Naive thymus-derived CD4-positive, alpha-beta T cell (primary cell): ENCODE measurements at regions not wholly inside any gene's neighbourhood (a gene's known extent, or its start where the extent isn't known, plus 50 kb on each side); places are given as distances from the start of the nearest gene placed in this dataset.

Experiments
- ATAC-seq: fragments of 150-1000 bp; cut with Tn5 transposase; 2 replicates; pipeline ENCODE4 v1.10.0; 2021; ENCODE audit warnings: mild to moderate bottlenecking, moderate library complexity
- CTCF ChIA-PET: fragments of 350-600 bp; sonication (Branson Sonifier 250); formaldehyde crosslinking; loops from one replicate; lab custom pipeline; 2021; ENCODE audit warnings: antibody characterized with exemption; lab: Charles Lee
- POLR2A ChIA-PET: fragments of 350-600 bp; sonication (Branson Sonifier 250); formaldehyde crosslinking; loops from one replicate; lab custom pipeline; 2021; ENCODE audit warnings: antibody characterized with exemption, inconsistent platforms; lab: Charles Lee
- DNase-seq, 9 donors: peaks; one replicate each; pipeline versions ENCODE4 v3.0.0 to v3.0.0-alpha.2; 2020 to 2022; ENCODE audit warnings: mixed read lengths in 1 of 9
- H3K27ac ChIP-seq: one replicate; pipeline ENCODE4 v1.7.0; 2013; ENCODE audit warnings: mild to moderate bottlenecking, low read depth, low read length, moderate library complexity
- H3K27me3 ChIP-seq, 2 donors: one replicate each; pipeline ENCODE4 v1.7.0; 2013; ENCODE audit warnings: low read length in 2 of 2, mild to moderate bottlenecking in 2 of 2, moderate library complexity in 2 of 2; ENCODE audit not compliant: control insufficient read depth in 2 of 2, insufficient read depth in 2 of 2
- H3K36me3 ChIP-seq, 3 experiments: 1 replicate in 2 of 3; 2 replicates in 1 of 3; pipeline ENCODE4 v1.7.0; 2013; ENCODE audit warnings: low read length in 3 of 3, mild to moderate bottlenecking in 3 of 3, moderate library complexity in 1 of 3; ENCODE audit not compliant: insufficient read depth in 3 of 3, control insufficient read depth in 2 of 3
- H3K4me1 ChIP-seq, 2 donors: one replicate each; pipeline ENCODE4 v1.7.0; 2013; ENCODE audit warnings: low read length in 2 of 2, mild to moderate bottlenecking in 2 of 2, moderate library complexity in 1 of 2; ENCODE audit not compliant: control insufficient read depth in 2 of 2, insufficient read depth in 2 of 2
- H3K4me3 ChIP-seq: 2 replicates; pipeline ENCODE4 v1.7.0; 2013; ENCODE audit warnings: mild to moderate bottlenecking, low read length
- H3K9me3 ChIP-seq, 3 experiments: 1 replicate in 2 of 3; 2 replicates in 1 of 3; pipeline ENCODE4 v1.7.0; 2013; ENCODE audit warnings: low read length in 3 of 3; ENCODE audit not compliant: control insufficient read depth in 2 of 3
- H3K27ac Mint-ChIP-seq, 9 donors: one replicate each; pipeline ENCODE4 v1.8.0; 2020 to 2022; ENCODE audit warnings: mixed read lengths in 9 of 9, mild to moderate bottlenecking in 8 of 9, moderate library complexity in 5 of 9, inconsistent platforms in 2 of 9
- H3K27me3 Mint-ChIP-seq, 5 donors: one replicate each; pipeline ENCODE4 v1.8.0; 2021 to 2022; ENCODE audit warnings: mixed read lengths in 5 of 5, mild to moderate bottlenecking in 1 of 5
- H3K36me3 Mint-ChIP-seq, 5 donors: one replicate each; pipeline ENCODE4 v1.8.0; 2020 to 2022; ENCODE audit warnings: mixed read lengths in 5 of 5, mild to moderate bottlenecking in 3 of 5, inconsistent platforms in 1 of 5
- H3K4me1 Mint-ChIP-seq, 7 donors: one replicate each; pipeline ENCODE4 v1.8.0; 2020 to 2022; ENCODE audit warnings: mixed read lengths in 7 of 7, mild to moderate bottlenecking in 3 of 7, inconsistent platforms in 1 of 7
- H3K4me3 Mint-ChIP-seq, 10 donors: one replicate each; pipeline ENCODE4 v1.8.0; 2020 to 2022; ENCODE audit warnings: mild to moderate bottlenecking in 10 of 10, mixed read lengths in 10 of 10, moderate library complexity in 6 of 10, inconsistent platforms in 2 of 10
- H3K9me3 Mint-ChIP-seq, 11 donors: one replicate each; pipeline ENCODE4 v1.8.0; 2020 to 2022; ENCODE audit warnings: mixed read lengths in 11 of 11, mild to moderate bottlenecking in 4 of 11, inconsistent platforms in 1 of 11, moderate library complexity in 1 of 11
- intact Hi-C, 2 donors: fragments of 100-400 bp; cut with micrococcal nuclease; formaldehyde crosslinking; loops; one replicate each; pipeline ENCODE4 v1.15.1; 2023

DNA sequence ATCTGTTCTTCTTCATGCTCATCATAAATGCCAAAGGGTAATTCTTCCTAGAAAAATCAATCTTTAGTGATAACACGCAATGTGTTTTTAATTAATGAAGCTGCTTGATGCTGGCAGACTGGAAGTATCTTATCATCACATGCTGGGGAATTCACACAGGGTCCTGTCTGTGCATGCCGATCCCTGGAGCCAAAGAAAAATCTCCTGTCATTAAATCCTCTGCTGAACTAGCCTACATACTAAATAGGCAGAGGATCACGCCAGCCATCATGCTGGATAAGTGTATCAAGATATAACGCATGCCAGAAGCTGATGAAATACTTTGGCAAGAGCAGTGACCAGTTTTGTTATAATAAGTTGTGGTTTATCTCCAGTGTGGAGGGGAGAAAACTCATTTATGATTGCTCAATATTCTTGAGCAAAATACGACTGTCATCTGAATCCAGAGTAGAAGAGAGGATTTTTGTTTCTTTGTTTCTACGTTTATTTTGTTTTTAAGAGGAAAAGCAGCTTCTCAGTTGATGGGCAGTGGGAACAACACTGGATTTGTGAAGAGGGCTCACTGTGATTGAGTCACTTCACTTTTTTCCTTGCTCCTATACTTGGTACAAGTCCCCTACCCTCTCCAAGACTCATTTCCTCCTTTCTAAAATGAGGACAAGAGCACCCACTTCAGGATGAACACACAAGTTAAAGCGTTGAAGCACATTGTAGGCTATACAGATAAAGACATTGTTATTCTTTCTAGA, 649.1 kb downstream of the TNS3 start:
- peaks cover 0 to 10% (median 2%) of the 10 kb centered on the region in 11 donors for H3K9me3 Mint-ChIP-seq
- Histone ChIP-seq H3K27ac (no peak overlapping the region), H3K36me3 (no peaks in the 10 kb centered on the region), H3K9me3 (no peaks in the 10 kb centered on the region), H3K4me3 (no peak overlapping the region), H3K4me1 (no peaks in the 10 kb centered on the region), H3K27me3 (no peaks in the 10 kb centered on the region)
- ATAC-seq (no peak), DNase-seq (no peak)
- ChIA-PET CTCF (no interaction called here), POLR2A (no interaction called here)
- H3K27me3 Mint-ChIP-seq: no peaks in the 10 kb centered on the region
- no peaks in the 10 kb centered on the region for H3K36me3 Mint-ChIP-seq
- H3K27ac Mint-ChIP-seq: no peak overlapping the region
- H3K4me1 Mint-ChIP-seq: no peaks in the 10 kb centered on the region
- H3K4me3 Mint-ChIP-seq: no peak overlapping the region
- intact Hi-C loops: no loop called here

DNA sequence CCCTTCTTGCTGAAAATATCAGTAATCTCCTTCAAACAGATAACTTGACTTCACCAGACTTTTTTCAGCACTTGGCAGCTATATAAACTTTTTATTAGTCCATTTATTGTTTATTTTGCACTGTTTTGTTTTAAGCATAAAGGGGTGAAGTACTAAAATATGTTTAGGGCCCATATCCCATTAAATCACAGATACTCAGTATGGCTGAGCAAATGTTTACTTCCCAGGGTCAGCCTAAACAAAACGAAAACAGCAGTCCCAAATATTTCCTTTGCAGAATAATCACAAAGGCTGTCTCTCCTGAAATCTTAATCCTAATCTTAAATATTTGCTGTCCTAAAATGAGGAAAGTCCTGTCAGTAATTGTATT, 649.6 kb downstream of the TNS3 start:
- Mint-ChIP-seq H3K27ac (no peak overlapping the region), H3K4me1 (no peaks in the 10 kb centered on the region), H3K9me3 (peaks cover 0 to 10% (median 2%) of the 10 kb centered on the region in 11 donors), H3K36me3 (no peaks in the 10 kb centered on the region), H3K4me3 (no peak overlapping the region), H3K27me3 (no peaks in the 10 kb centered on the region)
- no peak for DNase-seq
- Histone ChIP-seq H3K4me1 (no peaks in the 10 kb centered on the region), H3K27me3 (no peaks in the 10 kb centered on the region), H3K9me3 (no peaks in the 10 kb centered on the region), H3K36me3 (no peaks in the 10 kb centered on the region), H3K4me3 (no peak overlapping the region), H3K27ac (no peak overlapping the region)
- POLR2A ChIA-PET: no interaction called here
- ATAC-seq: no peak
- CTCF ChIA-PET: no interaction called here
- intact Hi-C loops: no loop called here

DNA sequence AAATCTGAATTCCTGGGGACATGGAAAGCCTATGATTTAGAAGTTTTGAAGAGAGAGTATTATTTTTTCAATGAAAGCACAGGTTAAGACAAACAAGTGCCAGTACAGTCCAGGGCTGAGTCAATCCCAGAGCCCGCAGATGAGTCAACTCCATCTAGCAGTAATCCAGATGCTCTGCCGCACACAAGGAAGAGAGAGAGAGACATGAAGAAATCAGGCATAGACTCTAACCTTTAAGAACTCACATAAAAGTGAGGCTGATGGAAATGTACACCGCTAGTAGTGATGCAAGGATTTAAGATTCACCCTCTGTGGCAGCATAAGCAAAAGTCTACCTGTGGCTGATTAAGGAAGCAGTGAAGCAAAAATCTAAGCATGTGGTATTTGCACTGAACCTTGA, 651.5 kb downstream of the TNS3 start:
- ATAC-seq (no peak), DNase-seq (no peak)
- Histone ChIP-seq H3K27ac (no peak overlapping the region), H3K27me3 (no peaks in the 10 kb centered on the region), H3K4me1 (no peaks in the 10 kb centered on the region), H3K36me3 (no peaks in the 10 kb centered on the region), H3K4me3 (no peak overlapping the region), H3K9me3 (no peaks in the 10 kb centered on the region)
- intact Hi-C loops: no loop called here
- Mint-ChIP-seq H3K27me3 (no peaks in the 10 kb centered on the region), H3K9me3 (peaks cover 0 to 14% (median 2%) of the 10 kb centered on the region in 11 donors), H3K4me1 (no peaks in the 10 kb centered on the region), H3K36me3 (no peaks in the 10 kb centered on the region), H3K27ac (no peak overlapping the region), H3K4me3 (no peak overlapping the region)
- POLR2A ChIA-PET: no interaction called here
- CTCF ChIA-PET: no interaction called here

DNA sequence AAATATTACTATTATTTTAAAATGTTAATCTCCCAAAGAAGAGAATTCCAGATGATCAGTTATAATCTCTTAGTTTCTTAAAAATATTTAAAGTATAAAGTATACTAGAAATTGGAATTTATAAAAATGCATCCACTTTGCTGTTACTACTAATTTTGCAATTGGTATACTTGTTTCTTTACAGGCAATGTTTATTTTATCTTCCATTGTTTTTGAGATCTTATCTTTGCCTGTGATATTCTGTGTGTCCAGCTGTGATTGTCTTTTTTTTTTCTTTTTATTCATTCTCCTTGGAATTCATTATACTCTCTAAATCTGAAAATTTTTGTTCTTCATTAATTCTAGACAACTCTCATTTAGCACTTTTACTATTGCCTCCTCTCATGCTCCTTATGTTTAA, 652.6 kb downstream of the TNS3 start:
- H3K27ac Mint-ChIP-seq: no peak overlapping the region
- ATAC-seq (no peak), DNase-seq (no peak)
- CTCF ChIA-PET: no interaction called here
- H3K4me3 Mint-ChIP-seq: no peak overlapping the region
- no peaks in the 10 kb centered on the region for H3K9me3 ChIP-seq
- POLR2A ChIA-PET: no interaction called here
- no peak overlapping the region for H3K4me3 ChIP-seq
- H3K27ac ChIP-seq: no peak overlapping the region
- H3K36me3 ChIP-seq: no peaks in the 10 kb centered on the region
- no peaks in the 10 kb centered on the region for H3K4me1 ChIP-seq
- H3K27me3 ChIP-seq: no peaks in the 10 kb centered on the region
- intact Hi-C loops: no loop called here
- peaks cover 0 to 23% (median 2%) of the 10 kb centered on the region in 11 donors for H3K9me3 Mint-ChIP-seq
- no peaks in the 10 kb centered on the region for H3K36me3 Mint-ChIP-seq
- H3K27me3 Mint-ChIP-seq: no peaks in the 10 kb centered on the region
- H3K4me1 Mint-ChIP-seq: no peaks in the 10 kb centered on the region

DNA sequence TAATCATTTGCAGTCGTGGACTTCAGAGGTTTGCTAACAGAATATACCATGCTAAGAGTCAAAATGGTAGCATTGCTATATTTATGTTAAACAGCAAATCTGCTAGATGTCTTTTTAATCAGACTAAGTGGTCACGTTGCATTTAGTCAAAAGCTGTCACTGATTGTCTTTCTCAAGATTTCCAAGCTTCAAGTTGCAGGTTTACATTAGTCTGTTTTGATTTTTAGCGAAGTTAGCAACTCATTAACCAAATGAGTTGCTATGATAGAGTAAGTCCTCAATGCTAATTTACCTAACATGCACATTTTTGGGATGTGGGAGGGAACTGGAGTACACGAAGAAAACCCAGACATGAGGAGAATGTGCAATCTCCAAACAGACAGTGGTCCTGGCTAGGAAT, 653.2 kb downstream of the TNS3 start:
- Histone ChIP-seq H3K4me3 (no peak overlapping the region), H3K9me3 (no peaks in the 10 kb centered on the region), H3K27me3 (no peaks in the 10 kb centered on the region), H3K27ac (no peak overlapping the region), H3K36me3 (no peaks in the 10 kb centered on the region), H3K4me1 (no peaks in the 10 kb centered on the region)
- POLR2A ChIA-PET: no interaction called here
- Mint-ChIP-seq H3K9me3 (peaks cover 0 to 23% (median 2%) of the 10 kb centered on the region in 11 donors), H3K27me3 (no peaks in the 10 kb centered on the region), H3K4me1 (no peaks in the 10 kb centered on the region), H3K4me3 (no peak overlapping the region), H3K36me3 (no peaks in the 10 kb centered on the region), H3K27ac (no peak overlapping the region)
- no peak for ATAC-seq
- CTCF ChIA-PET: no interaction called here
- intact Hi-C loops: no loop called here
- no peak for DNase-seq

DNA sequence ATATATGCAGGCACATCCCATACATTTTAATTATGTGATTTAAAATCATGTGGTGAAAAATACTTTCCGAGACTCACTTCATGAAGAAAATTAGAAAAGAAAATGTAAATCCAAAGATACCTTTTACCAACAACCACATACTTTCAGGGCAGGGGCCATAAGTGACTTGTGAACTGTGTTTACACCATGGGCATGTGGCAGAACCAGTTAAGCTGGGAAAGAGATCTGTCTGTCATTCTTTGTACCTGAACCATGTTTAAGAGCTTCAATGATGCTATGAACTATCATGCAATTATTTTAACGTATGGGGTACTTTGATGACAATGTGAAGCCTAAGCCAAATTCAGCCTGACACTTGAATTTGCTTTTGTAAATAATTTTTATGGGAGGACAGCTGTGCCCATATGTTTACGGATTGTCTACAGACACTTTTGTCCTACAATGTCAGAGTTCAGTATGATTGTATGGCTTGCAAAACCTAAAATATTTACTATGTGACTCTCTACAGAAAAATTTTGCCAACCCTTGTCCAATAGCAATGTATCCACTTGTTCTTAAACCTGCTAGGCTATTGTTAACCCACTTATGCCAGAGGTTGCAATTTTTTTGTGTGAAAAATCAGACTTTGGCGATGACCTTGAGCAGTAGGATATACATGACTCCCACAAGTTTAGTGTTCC, 654.6 kb downstream of the TNS3 start:
- intact Hi-C loops: no loop called here
- DNase-seq (no peak), ATAC-seq (no peak)
- Histone ChIP-seq H3K4me3 (no peak overlapping the region), H3K36me3 (no peaks in the 10 kb centered on the region), H3K27ac (no peak overlapping the region), H3K9me3 (no peaks in the 10 kb centered on the region), H3K4me1 (no peaks in the 10 kb centered on the region), H3K27me3 (no peaks in the 10 kb centered on the region)
- ChIA-PET CTCF (no interaction called here), POLR2A (no interaction called here)
- Mint-ChIP-seq H3K4me1 (no peaks in the 10 kb centered on the region), H3K27ac (no peak overlapping the region), H3K27me3 (no peaks in the 10 kb centered on the region), H3K4me3 (no peak overlapping the region), H3K9me3 (peaks cover 0 to 23% (median 2%) of the 10 kb centered on the region in 11 donors), H3K36me3 (no peaks in the 10 kb centered on the region)

DNA sequence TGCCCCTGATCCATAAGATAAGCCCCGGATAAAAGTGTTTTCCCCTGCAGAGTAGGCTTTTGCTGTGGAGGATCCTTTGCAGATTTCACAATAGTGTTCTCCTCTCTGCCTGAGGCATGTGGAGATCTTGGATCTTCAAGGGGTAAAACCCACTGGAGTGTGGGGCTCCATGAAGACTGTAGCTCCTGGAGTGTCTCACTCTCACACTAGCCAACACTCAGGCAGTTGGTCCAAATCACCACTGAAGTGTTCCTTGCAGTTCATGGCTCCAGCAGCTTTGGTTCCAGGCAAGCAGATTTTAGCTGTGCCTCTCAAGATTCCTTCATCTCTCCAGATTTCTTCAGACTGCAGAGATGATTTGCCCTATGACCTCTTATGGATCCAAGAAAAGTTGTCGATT, 665.3 kb downstream of the TNS3 start:
- Histone ChIP-seq H3K4me1 (no peaks in the 10 kb centered on the region), H3K9me3 (peaks cover 0 to 5% (median 0%) of the 10 kb centered on the region in 3 experiments), H3K27me3 (no peaks in the 10 kb centered on the region), H3K4me3 (no peak overlapping the region), H3K36me3 (no peaks in the 10 kb centered on the region), H3K27ac (no peak overlapping the region)
- no peak for DNase-seq
- Mint-ChIP-seq H3K27me3 (no peaks in the 10 kb centered on the region), H3K36me3 (no peaks in the 10 kb centered on the region), H3K4me3 (no peak overlapping the region), H3K9me3 (peaks cover 0 to 13% (median 2%) of the 10 kb centered on the region in 11 donors), H3K4me1 (no peaks in the 10 kb centered on the region), H3K27ac (no peak overlapping the region)
- no peak for ATAC-seq
- ChIA-PET CTCF (no interaction called here), POLR2A (no interaction called here)
- intact Hi-C loops: no loop called here
